Lower lobe of right lung (tissue), 2 donors: ENCODE measurements at regions not wholly inside any gene's neighbourhood (a gene's known extent, or its start where the extent isn't known, plus 50 kb on each side); places are given as distances from the start of the nearest gene placed in this dataset.
"Not testable (repeated sequence)": the region's sequence is repeated elsewhere in the genome, so short reads cannot be mapped to it uniquely, and the experiment has no call there.

Experiments used
- ATAC-seq, 2 donors: fragments of 200-7000 bp; cut with Tn5 transposase; one replicate each; pipeline ENCODE4 v1.9.1; 2020 to 2022; ENCODE audit warnings: mild to moderate bottlenecking in 2 of 2, moderate library complexity in 2 of 2
- DNase-seq: peaks from one replicate; pipeline ENCODE4 v3.0.0-alpha.2; 2020
- H3K27ac ChIP-seq: fragments of 200-600 bp; one replicate; pipeline ENCODE4 v1.8.0; 2022
- H3K27me3 ChIP-seq: fragments of 200-600 bp; one replicate; pipeline ENCODE4 v1.8.0; 2022; ENCODE audit warnings: low read depth
- H3K36me3 ChIP-seq: fragments of 200-600 bp; one replicate; pipeline ENCODE4 v1.8.0; 2022; ENCODE audit warnings: mild to moderate bottlenecking
- H3K4me1 ChIP-seq: fragments of 200-600 bp; one replicate; pipeline ENCODE4 v1.8.0; 2022
- H3K4me3 ChIP-seq: fragments of 200-600 bp; one replicate; pipeline ENCODE4 v1.8.0; 2022; ENCODE audit warnings: mild to moderate bottlenecking
- H3K9me3 ChIP-seq: fragments of 200-600 bp; one replicate; pipeline ENCODE4 v1.8.0; 2022
- CTCF ChIP-seq: fragments of 200-600 bp; IDR thresholded peaks from one replicate; pipeline ENCODE4 v1.8.0; 2022; ENCODE audit warnings: antibody characterized with exemption, mild to moderate bottlenecking
- intact Hi-C: fragments of 100-400 bp; cut with DNase I; formaldehyde crosslinking; loops from one replicate; pipeline ENCODE4 v1.11.0; 2022
- donor health status: DM: no; HTN: yes; CAD: no; lungs with severe emphysema.

GRCh38 chr2:216987252-216987821, 127.5 kb upstream of the TNP1 start:
- H3K9me3 ChIP-seq = no peaks in the 10 kb centered on the region
- no peak overlapping the region for H3K4me3 ChIP-seq
- intact Hi-C loops = no loop called here
- peak in 1 of 2 donors; percentile 57 for ATAC-seq
- no peak for TF ChIP-seq CTCF
- H3K27me3 ChIP-seq = peaks cover 5% of the 10 kb centered on the region
- DNase-seq = no peak
- H3K4me1 ChIP-seq = peaks cover 11% of the 10 kb centered on the region
- H3K36me3 ChIP-seq = no peaks in the 10 kb centered on the region
- H3K27ac ChIP-seq = no peak overlapping the region

DNA sequence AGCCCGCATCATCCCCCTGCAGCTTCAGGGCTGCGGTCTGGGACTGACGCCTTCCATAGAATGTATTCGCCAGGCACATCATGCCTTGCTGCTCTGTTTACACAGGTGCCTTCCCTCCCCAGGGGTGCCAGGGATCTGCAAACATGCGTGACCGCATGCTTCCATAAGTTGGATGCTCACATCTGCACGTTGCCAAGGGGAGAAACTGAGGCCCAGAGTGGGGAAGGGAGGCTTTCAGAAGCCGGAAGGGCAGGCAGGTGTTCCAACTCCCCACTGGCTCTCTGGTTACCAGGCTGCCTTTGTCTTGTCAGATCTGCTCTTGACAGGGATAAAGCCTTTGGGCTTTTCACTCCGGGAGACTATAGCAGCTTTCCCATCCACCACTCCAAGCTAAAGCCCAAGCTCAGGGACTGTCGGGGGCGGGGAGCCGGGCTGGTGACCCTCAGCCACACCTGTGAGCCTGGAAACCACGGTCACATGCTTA, 125.8 kb upstream of the TNP1 start:
- intact Hi-C loops = no loop called here
- H3K36me3 ChIP-seq = no peaks in the 10 kb centered on the region
- DNase-seq (no peak), ATAC-seq (no peak)
- H3K27ac ChIP-seq = no peak overlapping the region
- TF ChIP-seq CTCF = no peak
- peaks cover 5% of the 10 kb centered on the region for H3K27me3 ChIP-seq
- no peaks in the 10 kb centered on the region for H3K9me3 ChIP-seq
- H3K4me3 ChIP-seq = no peak overlapping the region
- no peaks in the 10 kb centered on the region for H3K4me1 ChIP-seq

DNA sequence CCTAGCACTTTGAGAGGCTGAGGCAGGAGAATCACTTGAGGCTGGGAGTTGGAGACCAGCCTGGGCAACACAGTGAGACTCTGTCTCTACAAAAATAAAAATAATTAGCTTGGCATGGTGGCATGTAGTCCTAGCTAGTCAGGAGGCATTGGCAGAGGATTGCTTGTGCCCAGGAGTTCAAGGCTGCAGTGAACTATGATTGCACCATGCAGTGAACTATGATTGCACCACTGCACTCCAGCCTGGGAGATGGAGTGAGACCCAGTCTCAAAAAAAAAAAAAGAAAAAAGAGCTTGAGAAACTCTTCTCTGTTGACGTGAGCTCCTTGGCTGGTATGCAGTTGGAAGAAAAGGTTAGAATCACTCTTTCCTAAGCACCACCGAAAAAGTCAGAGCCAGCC, 125.1 kb upstream of the TNP1 start:
- intact Hi-C loops = no loop called here
- Histone ChIP-seq H3K27ac (no peak overlapping the region), H3K4me3 (no peak overlapping the region), H3K4me1 (no peaks in the 10 kb centered on the region), H3K9me3 (no peaks in the 10 kb centered on the region), H3K27me3 (peaks cover 5% of the 10 kb centered on the region), H3K36me3 (no peaks in the 10 kb centered on the region)
- no peak for DNase-seq
- no peak for ATAC-seq
- TF ChIP-seq CTCF = no peak

GRCh38 chr2:216981951-216982350, 122.1 kb upstream of the TNP1 start:
- H3K4me3 ChIP-seq, H3K9me3 ChIP-seq, H3K27me3 ChIP-seq, H3K27ac ChIP-seq, ATAC-seq, intact Hi-C loops, H3K36me3 ChIP-seq, H3K4me1 ChIP-seq, DNase-seq: not testable (repeated sequence)

DNA sequence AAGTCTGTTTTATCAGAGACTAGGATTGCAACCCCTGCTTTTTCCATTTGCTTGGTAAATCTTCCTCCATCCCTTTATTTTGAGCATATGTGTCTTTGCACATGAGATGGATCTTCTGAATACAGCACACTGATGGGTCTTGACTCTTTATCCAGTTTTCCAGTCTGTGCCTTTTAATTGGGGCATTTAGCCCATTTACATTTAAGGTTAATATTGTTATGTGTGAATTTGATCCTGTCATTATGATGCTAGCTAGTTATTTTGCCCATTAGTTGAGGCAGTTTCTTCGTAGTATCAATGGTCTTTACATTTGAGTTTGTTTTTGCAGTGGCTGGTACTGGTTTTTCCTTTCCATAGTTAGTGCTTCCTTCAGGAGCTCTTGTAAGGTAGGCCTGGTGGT, 120.6 kb upstream of the TNP1 start:
- ATAC-seq, intact Hi-C loops, H3K27me3 ChIP-seq: not testable (repeated sequence)

GRCh38 chr2:216974321-216975302, 114.7 kb upstream of the TNP1 start:
- no peak for TF ChIP-seq CTCF
- Histone ChIP-seq H3K27ac (no peak overlapping the region), H3K4me1 (peaks cover 8% of the 10 kb centered on the region), H3K36me3 (no peaks in the 10 kb centered on the region), H3K4me3 (no peak overlapping the region), H3K27me3 (no peaks in the 10 kb centered on the region), H3K9me3 (no peaks in the 10 kb centered on the region)
- intact Hi-C loops = no loop called here
- DNase-seq (no peak), ATAC-seq (peak; percentile 12 to 55)

More for the DNA sequence above, 120.6 kb upstream of the TNP1 start:
- H3K9me3 ChIP-seq, DNase-seq, H3K36me3 ChIP-seq, H3K27ac ChIP-seq, H3K4me1 ChIP-seq, H3K4me3 ChIP-seq: not testable (repeated sequence)
